Tibial nerve (tissue), 4 donors: ENCODE measurements at regions not wholly inside any gene's neighbourhood (a gene's known extent, or its start where the extent isn't known, plus 50 kb on each side); places are given as distances from the start of the nearest gene placed in this dataset.

Source experiments
- CTCF ChIP-seq, 5 experiments: fragments of 200-600 bp in 3 of 5; fragments of 450-650 bp in 2 of 5; sonication (generic) in 3 of 5; IDR thresholded peaks; one replicate each; pipeline ENCODE4 v1.5.1; 2016 to 2019; ENCODE audit warnings: antibody characterized with exemption in 5 of 5, mild to moderate bottlenecking in 3 of 5, moderate library complexity in 2 of 5
- EP300 ChIP-seq, 2 donors: sonication (generic); formaldehyde crosslinking; IDR thresholded peaks; one replicate each; pipeline ENCODE4 v1.6.1; 2017; ENCODE audit warnings: antibody characterized with exemption in 2 of 2, mild to moderate bottlenecking in 1 of 2
- POLR2A ChIP-seq, 2 donors: fragments of 450-650 bp; IDR thresholded peaks; one replicate each; pipeline ENCODE4 v1.6.1; 2017; ENCODE audit warnings: antibody characterized with exemption in 2 of 2, mild to moderate bottlenecking in 2 of 2, moderate library complexity in 2 of 2

DNA sequence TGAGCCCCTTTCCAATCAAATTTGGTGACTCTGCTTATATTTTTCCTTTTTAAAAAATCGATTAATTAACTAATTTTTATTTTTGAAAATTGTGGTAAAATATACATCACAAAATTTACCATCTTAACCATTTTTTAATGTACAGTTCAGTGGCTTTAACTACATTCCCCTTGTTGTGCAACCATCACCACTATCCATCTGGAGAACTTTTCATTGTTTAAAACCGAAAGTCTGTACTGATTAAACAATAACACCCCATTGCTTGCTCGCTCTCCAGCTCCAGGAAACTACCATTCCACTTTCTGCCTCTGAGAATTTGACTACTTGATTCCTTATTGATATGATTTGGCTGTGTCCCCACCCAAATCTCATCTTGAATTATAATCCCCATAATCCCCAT is 283.4 kb downstream of the C12orf75 start:
- TF ChIP-seq CTCF (IDR thresholded peaks at IDR 0.05) = no peak
- TF ChIP-seq POLR2A (IDR thresholded peaks at IDR 0.05) = no peak
- TF ChIP-seq EP300 (IDR thresholded peaks at IDR 0.05) = no peak
